ENCODE measurements at regions not wholly inside any gene's neighbourhood (a gene's known extent, or its start where the extent isn't known, plus 50 kb on each side); places are given as distances from the start of the nearest gene placed in this dataset.
"Not testable (repeated sequence)": the region's sequence is repeated elsewhere in the genome, so short reads cannot be mapped to it uniquely, and the experiment has no call there.

DNA sequence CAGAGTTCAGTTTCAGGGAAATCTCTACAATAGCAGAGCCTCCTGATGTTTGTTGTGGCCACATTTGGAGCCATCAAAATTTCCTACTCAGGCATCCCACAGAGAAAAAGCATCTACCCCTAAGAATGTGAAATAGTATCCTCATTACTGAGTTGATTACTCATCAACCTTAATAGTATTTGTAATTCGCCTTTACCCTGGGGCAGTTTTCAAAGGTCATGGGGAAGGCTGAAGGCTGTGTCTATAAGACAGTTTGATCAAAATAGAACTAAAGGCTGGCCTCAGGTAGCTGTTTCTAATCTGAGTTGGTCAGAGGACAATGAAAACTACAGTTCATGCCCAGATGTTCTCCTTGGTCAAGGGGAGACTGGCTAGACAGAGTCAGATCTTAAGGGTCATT, 189.7 kb downstream of the ZNF92 start:
- TF ChIP-seq CTCF (IDR thresholded peaks at IDR 0.05); EZH2 (IDR thresholded peaks at IDR 0.05; ENCODE audit: borderline replicate concordance, insufficient read depth, low read depth, low read length, poor library complexity, severe bottlenecking): not testable (repeated sequence)

All from B cell (primary cell).